ENCODE measurements at regions not wholly inside any gene's neighbourhood (a gene's known extent, or its start where the extent isn't known, plus 50 kb on each side); places are given as distances from the start of the nearest gene placed in this dataset.

GRCh38 chr6:122890250-122890649, 101.2 kb downstream of the SMPDL3A start:
- intact Hi-C loops (cut with micrococcal nuclease): no loop called here
- H3K27ac Mint-ChIP-seq: no peak overlapping the region
- no peaks in the 10 kb centered on the region for H3K27me3 Mint-ChIP-seq
- POLR2A ChIA-PET: no interaction called here
- ATAC-seq (ENCODE audit: low read depth) (no peak), DNase-seq (no peak)
- TF ChIP-seq CTCF (IDR thresholded peaks at IDR 0.05): no peak
- no peak overlapping the region for H3K4me3 Mint-ChIP-seq
- peaks cover 10% of the 10 kb centered on the region for H3K9me3 Mint-ChIP-seq
- no peaks in the 10 kb centered on the region for H3K36me3 Mint-ChIP-seq (ENCODE audit: low read depth)
- CTCF ChIA-PET: no interaction called here
- no peaks in the 10 kb centered on the region for H3K4me1 Mint-ChIP-seq

GRCh38 chr6:122894791-122895190, 101.2 kb upstream of the CLVS2 start:
- H3K36me3 Mint-ChIP-seq (ENCODE audit: low read depth): no peaks in the 10 kb centered on the region
- no peak for TF ChIP-seq CTCF (IDR thresholded peaks at IDR 0.05)
- no peaks in the 10 kb centered on the region for H3K4me1 Mint-ChIP-seq
- no peak overlapping the region for H3K27ac Mint-ChIP-seq
- H3K27me3 Mint-ChIP-seq: no peaks in the 10 kb centered on the region
- intact Hi-C loops (cut with micrococcal nuclease): no loop called here
- ChIA-PET POLR2A (no interaction called here), CTCF (no interaction called here)
- DNase-seq (no peak), ATAC-seq (ENCODE audit: low read depth) (no peak)
- H3K4me3 Mint-ChIP-seq: no peak overlapping the region
- H3K9me3 Mint-ChIP-seq: peaks cover 10% of the 10 kb centered on the region

GRCh38 chr6:122902326-122902725, 93.7 kb upstream of the CLVS2 start:
- no peaks in the 10 kb centered on the region for H3K27me3 Mint-ChIP-seq
- CTCF ChIA-PET: no interaction called here
- no peaks in the 10 kb centered on the region for H3K9me3 Mint-ChIP-seq
- ATAC-seq (ENCODE audit: low read depth): no peak
- H3K4me3 Mint-ChIP-seq: no peak overlapping the region
- TF ChIP-seq CTCF (IDR thresholded peaks at IDR 0.05): no peak
- POLR2A ChIA-PET: no interaction called here
- intact Hi-C loops (cut with micrococcal nuclease): no loop called here
- no peak overlapping the region for H3K27ac Mint-ChIP-seq
- no peaks in the 10 kb centered on the region for H3K36me3 Mint-ChIP-seq (ENCODE audit: low read depth)
- no peak for DNase-seq
- no peaks in the 10 kb centered on the region for H3K4me1 Mint-ChIP-seq

- no peaks in the 10 kb centered on the region for H3K36me3 Mint-ChIP-seq (ENCODE audit: low read depth)
- H3K27ac Mint-ChIP-seq: no peak overlapping the region
- no peak for TF ChIP-seq CTCF (IDR thresholded peaks at IDR 0.05)
- H3K4me1 Mint-ChIP-seq: no peaks in the 10 kb centered on the region
- H3K9me3 Mint-ChIP-seq: no peaks in the 10 kb centered on the region
- no peak for DNase-seq
- ChIA-PET CTCF (no interaction called here), POLR2A (no interaction called here)
- no peak for ATAC-seq (ENCODE audit: low read depth)
- H3K27me3 Mint-ChIP-seq: no peaks in the 10 kb centered on the region
- H3K4me3 Mint-ChIP-seq: no peak overlapping the region
- intact Hi-C loops (cut with micrococcal nuclease): no loop called here
Measured at GRCh38 chr6:122903266-122903915, 92.6 kb upstream of the CLVS2 start.

GRCh38 chr6:122904166-122904565, 91.9 kb upstream of the CLVS2 start:
- no peaks in the 10 kb centered on the region for H3K9me3 Mint-ChIP-seq
- ATAC-seq (ENCODE audit: low read depth) (no peak), DNase-seq (no peak)
- intact Hi-C loops (cut with micrococcal nuclease): no loop called here
- no peak for TF ChIP-seq CTCF (IDR thresholded peaks at IDR 0.05)
- no peaks in the 10 kb centered on the region for H3K4me1 Mint-ChIP-seq
- no peaks in the 10 kb centered on the region for H3K36me3 Mint-ChIP-seq (ENCODE audit: low read depth)
- no peak overlapping the region for H3K4me3 Mint-ChIP-seq
- H3K27ac Mint-ChIP-seq: no peak overlapping the region
- ChIA-PET POLR2A (no interaction called here), CTCF (no interaction called here)
- no peaks in the 10 kb centered on the region for H3K27me3 Mint-ChIP-seq
